ENCODE measurements at regions not wholly inside any gene's neighbourhood (a gene's known extent, or its start where the extent isn't known, plus 50 kb on each side); places are given as distances from the start of the nearest gene placed in this dataset.
"Not testable (repeated sequence)": the region's sequence is repeated elsewhere in the genome, so short reads cannot be mapped to it uniquely, and the experiment has no call there.

DNA sequence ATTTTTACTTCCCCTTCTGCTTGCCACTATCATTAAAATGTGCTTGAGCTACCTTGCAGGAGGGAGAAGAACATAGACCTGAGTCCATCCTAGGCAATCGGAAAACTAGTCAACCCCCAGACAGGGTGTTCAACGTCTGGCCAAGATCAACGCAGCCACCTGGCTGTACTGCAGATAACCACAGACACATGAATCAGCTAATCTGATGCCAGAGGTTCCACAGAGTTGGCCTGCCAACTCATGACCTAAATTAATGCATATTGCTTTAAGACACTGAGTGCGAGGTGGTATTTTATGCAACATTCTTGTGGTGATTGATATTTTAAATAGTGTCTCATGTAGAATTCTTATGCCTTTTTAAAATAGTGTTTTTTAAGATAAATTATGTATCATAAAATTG, 1283.8 kb upstream of the PABPC4L start:
- no peaks in the 10 kb centered on the region for H3K36me3 ChIP-seq
- no peaks in the 10 kb centered on the region for H3K4me1 ChIP-seq
- no peaks in the 10 kb centered on the region for H3K27me3 ChIP-seq
- H3K27ac ChIP-seq, result no peak overlapping the region
- TF ChIP-seq POLR2A (IDR thresholded peaks at IDR 0.05), result no peak
- TF ChIP-seq, protein P1, sequence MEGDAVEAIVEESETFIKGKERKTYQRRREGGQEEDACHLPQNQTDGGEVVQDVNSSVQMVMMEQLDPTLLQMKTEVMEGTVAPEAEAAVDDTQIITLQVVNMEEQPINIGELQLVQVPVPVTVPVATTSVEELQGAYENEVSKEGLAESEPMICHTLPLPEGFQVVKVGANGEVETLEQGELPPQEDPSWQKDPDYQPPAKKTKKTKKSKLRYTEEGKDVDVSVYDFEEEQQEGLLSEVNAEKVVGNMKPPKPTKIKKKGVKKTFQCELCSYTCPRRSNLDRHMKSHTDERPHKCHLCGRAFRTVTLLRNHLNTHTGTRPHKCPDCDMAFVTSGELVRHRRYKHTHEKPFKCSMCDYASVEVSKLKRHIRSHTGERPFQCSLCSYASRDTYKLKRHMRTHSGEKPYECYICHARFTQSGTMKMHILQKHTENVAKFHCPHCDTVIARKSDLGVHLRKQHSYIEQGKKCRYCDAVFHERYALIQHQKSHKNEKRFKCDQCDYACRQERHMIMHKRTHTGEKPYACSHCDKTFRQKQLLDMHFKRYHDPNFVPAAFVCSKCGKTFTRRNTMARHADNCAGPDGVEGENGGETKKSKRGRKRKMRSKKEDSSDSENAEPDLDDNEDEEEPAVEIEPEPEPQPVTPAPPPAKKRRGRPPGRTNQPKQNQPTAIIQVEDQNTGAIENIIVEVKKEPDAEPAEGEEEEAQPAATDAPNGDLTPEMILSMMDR (IDR thresholded peaks at IDR 0.05), result no peak
- no peak overlapping the region for H3K4me3 ChIP-seq
- no peaks in the 10 kb centered on the region for H3K9me3 ChIP-seq
- intact Hi-C loops (cut with DNase I), result no loop called here
- 77 to 91% methylated on average over 2 to 4 of the region's 4 CpGs for WGBS, 2 donors
- DNase-seq, result no peak

DNA sequence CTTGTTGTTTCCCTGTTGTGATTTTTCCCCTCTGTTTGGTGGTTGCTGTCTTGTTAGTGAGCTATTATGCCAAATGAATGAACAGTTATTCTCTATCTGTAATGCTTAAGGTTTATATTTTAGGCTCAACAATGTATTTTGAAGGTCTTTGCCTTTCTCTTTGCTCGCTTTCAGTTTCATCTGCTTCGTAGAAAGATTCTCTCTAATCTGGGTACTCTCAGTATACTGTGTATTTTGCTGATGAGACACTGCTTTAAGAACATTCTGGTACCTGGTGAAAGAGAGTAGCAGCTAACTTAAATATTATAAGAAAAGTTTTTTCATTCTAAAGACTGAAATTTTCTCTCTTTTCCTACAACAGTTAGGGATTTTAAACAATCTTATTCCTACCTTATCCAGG, 1274.7 kb upstream of the PABPC4L start:
- no peak overlapping the region for H3K4me3 ChIP-seq
- no peaks in the 10 kb centered on the region for H3K36me3 ChIP-seq
- peaks cover 0 to 13% (median 0%) of the 10 kb centered on the region in 3 donors for H3K9me3 ChIP-seq

DNA sequence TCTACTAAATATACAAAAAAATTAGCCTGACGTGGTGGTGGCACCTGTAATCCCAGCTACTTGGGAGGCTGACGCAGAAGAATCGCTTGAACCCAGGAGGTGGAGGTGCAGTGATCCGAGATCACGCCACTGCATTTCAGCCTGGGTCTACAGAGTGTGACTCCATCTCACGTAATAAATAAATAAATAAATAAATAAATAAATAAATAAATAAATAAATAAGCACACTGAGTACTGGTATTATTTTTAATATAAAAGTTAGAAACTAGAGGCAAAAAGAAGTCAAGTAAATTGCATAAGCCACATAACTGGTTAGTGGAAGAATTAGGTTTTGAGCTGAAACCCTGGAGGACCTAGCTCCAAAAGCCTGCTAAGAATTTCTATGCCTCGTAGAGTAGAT, 1262.7 kb upstream of the PABPC4L start:
- intact Hi-C loops (cut with DNase I), result no loop called here

More for the DNA sequence above, 1274.7 kb upstream of the PABPC4L start:
- Histone ChIP-seq H3K27me3 (no peaks in the 10 kb centered on the region), H3K4me1 (no peaks in the 10 kb centered on the region), H3K27ac (no peak overlapping the region)
- intact Hi-C loops (cut with DNase I), result no loop called here
- TF ChIP-seq, protein P1 (IDR thresholded peaks at IDR 0.05), result no peak
- 66 to 72% methylated on average over 2 of the region's 2 CpGs for WGBS, 2 donors
- DNase-seq, result no peak

DNA sequence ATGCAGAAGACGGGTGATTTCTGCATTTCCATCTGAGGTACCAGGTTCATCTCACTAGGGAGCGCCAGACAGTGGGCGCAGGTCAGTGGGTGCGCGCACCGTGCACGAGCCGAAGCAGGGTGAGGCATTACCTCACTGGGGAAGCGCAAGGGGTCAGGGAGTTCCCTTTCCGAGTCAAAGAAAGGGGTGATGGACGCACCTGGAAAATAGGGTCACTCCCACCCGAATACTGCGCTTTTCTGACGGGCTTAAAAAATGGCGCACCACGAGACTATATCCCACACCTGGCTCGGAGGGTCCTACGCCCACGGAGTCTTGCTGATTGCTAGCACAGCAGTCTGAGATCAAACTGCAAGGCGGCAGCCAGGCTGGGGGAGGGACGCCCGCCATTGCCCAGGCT, 1246.0 kb upstream of the PABPC4L start:
- H3K27ac ChIP-seq; H3K4me3 ChIP-seq; H3K27me3 ChIP-seq; H3K4me1 ChIP-seq; intact Hi-C loops (cut with DNase I); H3K9me3 ChIP-seq; DNase-seq; H3K36me3 ChIP-seq: not testable (repeated sequence)
- WGBS, 2 donors, result 90 to 93% methylated on average over 9 to 12 of the region's 22 CpGs

More for the DNA sequence above, 1262.7 kb upstream of the PABPC4L start:
- Histone ChIP-seq H3K4me3 (no peak overlapping the region), H3K36me3 (no peaks in the 10 kb centered on the region), H3K9me3 (no peaks in the 10 kb centered on the region), H3K27me3 (no peaks in the 10 kb centered on the region), H3K27ac (no peak overlapping the region), H3K4me1 (no peaks in the 10 kb centered on the region)
- 75 to 77% methylated on average over 7 of the region's 7 CpGs for WGBS, 2 donors
- TF ChIP-seq POLR2A (IDR thresholded peaks at IDR 0.05), result no peak
- TF ChIP-seq, protein P1 (IDR thresholded peaks at IDR 0.05), result no peak
- no peak for DNase-seq

DNA sequence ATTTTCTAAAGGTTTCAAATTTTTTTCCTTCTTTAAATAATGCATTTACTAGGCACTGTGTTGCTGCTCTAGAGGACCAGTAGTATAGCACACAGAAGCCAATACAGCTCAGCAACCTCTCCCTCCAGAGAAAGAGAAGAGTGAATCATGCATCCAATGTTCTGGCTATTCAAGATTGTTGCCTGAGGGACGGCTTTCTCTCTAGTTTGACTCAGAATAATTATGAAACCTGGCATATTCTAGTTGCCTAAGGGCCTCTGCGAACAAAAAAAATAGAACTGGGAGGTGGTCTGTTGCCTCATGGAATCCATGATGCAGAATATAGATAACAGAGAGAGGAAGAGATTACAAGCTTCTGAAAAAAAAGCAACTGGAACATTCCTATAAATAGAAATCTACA, 1233.3 kb upstream of the PABPC4L start:
- Histone ChIP-seq H3K4me1 (no peaks in the 10 kb centered on the region), H3K9me3 (no peaks in the 10 kb centered on the region), H3K36me3 (no peaks in the 10 kb centered on the region), H3K27me3 (no peaks in the 10 kb centered on the region), H3K27ac (no peak overlapping the region), H3K4me3 (no peak overlapping the region)
- no peak for DNase-seq
- WGBS, 2 donors, result 50 to 56% methylated on average over 1 to 2 of the region's 2 CpGs
- TF ChIP-seq, protein P1 (IDR thresholded peaks at IDR 0.05), result no peak
- TF ChIP-seq POLR2A (IDR thresholded peaks at IDR 0.05), result no peak
- intact Hi-C loops (cut with DNase I), result no loop called here

DNA sequence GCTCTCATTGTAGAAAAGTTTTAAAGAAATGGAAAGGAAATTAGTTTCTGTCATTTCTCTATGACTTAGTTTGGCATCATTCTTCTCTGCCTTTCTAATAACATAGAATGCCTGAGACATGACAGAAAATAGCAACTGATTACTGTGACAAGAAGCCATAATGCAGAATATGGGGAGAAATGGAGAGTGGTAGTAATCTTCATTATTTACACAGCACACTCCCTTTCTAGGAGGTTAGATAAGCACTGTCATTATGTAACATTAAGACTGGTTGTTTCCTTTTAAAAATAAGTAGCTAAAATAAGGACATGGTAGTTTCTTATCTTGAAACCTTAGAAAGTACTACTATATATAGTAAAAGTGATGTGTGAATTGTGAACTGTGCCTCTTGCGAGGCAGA, 1227.9 kb upstream of the PABPC4L start:
- Histone ChIP-seq H3K9me3 (no peaks in the 10 kb centered on the region), H3K27me3 (no peaks in the 10 kb centered on the region), H3K4me1 (no peaks in the 10 kb centered on the region), H3K36me3 (no peaks in the 10 kb centered on the region), H3K27ac (no peak overlapping the region), H3K4me3 (no peak overlapping the region)
- DNase-seq, result no peak
- WGBS, 2 donors, result 62 to 76% methylated on average over 1 of the region's 1 CpG
- TF ChIP-seq POLR2A (IDR thresholded peaks at IDR 0.05), result no peak
- TF ChIP-seq, protein P1 (IDR thresholded peaks at IDR 0.05), result no peak
- intact Hi-C loops (cut with DNase I), result no loop called here
